Fibroblast of gingiva (primary cell): ENCODE measurements at regions not wholly inside any gene's neighbourhood (a gene's known extent, or its start where the extent isn't known, plus 50 kb on each side); places are given as distances from the start of the nearest gene placed in this dataset.
"Not testable (repeated sequence)": the region's sequence is repeated elsewhere in the genome, so short reads cannot be mapped to it uniquely, and the experiment has no call there.

Experiments
- DNase-seq: peaks from one replicate; pipeline ENCODE4 v3.0.0-alpha.2; 2011; ENCODE audit warnings: low read depth

DNA sequence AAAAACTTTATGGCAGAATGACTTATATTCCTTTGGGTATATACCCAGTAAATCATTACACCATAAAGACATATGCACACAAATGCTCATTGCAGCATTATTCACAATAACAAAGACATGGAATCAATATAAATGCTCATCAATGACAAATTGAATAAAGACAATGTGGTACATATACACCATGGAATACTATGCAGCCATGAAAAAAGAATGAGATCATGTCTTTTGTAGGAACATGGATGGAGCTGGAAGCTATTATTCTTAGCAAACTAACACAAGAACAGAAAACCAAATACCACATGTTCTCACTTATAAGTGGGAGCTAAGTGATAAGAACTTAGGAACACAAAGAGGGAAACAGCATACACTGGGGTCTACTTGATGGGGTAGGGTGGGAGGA lies 321.7 kb downstream of the ZNF674 start:
- not testable (repeated sequence) for DNase-seq

DNA sequence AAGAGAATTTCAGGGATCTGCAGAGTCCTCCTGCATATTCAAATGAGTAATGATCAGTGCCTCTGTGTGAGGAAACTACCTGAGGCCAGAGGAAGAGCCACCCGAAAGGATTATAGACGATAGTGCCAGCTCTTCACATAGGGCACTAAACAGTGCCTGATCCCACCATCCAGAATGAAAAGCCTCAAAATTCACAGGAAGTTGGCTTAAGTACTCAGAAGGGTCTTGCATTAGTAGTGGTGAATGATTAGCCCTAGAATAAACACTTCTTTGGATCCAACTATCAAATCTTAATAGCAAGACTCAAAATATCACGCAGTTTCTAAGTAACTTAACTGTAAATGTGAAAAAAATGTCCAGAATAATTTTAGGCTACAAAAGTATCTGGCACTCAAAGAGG lies 324.4 kb downstream of the ZNF674 start:
- DNase-seq = no peak

DNA sequence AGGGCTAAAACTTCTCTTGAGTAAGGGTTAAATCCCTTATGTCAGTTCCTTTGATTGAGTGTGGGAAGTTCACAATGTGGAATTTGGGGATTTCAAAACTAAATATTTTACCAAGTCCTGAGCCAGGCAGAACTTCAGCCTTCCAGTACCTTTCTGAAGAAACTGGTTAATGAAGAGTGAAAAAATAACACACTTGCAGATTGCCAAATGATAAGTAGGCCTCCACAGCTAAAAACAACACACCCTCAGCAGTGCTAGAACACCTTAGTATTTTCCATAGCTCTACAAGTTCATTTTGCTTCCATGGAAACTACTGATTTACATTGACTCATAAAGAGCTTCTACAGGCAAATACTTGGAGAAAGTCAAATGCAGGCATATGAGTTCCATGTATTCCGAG lies 326.8 kb downstream of the ZNF674 start:
- DNase-seq = no peak

DNA sequence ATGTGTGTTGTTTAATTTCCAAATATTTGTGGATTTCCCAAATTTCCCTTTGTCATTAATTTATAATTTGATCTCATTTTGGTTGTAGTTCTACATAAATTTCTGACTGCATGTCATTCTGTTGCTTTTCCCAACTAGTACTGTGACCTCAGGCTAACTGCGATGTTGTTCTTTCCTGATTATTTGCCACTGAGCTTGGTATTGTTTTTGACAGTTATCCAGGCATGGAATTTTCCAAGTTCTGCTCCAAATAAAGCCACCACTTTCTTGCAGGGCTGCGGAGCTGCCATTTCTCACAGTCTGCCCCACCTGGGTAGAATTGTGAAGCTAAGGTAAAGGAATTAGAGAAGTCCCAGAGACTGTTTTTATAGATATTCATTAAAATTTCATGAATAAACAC lies 328.8 kb downstream of the ZNF674 start:
- DNase-seq = no peak

DNA sequence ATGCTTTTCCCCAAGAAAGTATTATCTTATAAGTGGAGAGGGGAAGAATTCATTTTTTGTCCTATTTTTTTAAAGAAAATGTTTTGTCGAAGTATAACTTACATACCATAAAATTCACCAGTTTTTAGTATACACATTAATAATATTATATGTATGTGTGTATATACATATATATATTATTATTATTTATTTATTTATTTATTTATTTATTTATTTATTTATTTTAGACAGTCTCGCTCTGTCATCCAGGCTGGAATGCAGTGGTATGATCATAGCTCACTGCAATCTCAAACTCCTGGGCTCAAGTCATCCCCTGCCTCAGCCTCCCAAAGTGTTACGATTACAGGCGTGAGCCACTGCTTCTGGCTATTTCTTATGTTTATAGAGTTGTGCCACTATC lies 334.1 kb downstream of the ZNF674 start:
- no peak for DNase-seq

DNA sequence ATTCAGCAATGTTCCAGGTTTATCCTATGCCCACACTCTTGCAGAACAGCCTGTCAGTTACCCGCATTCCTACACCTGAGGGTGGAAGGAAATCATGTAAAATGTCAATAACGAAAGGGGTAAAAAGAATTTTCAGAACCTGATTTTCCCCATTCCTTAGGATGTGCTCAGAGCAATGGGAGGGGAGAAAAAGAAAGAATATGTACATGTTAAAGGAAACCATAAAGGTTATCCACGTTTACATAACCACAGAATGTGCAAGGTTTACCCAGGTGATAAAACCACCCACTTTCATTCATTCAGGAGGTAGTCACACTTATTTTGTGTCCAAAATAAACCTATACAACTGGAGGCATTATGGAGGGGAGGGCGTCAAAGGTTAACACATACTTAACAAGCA lies 335.5 kb downstream of the ZNF674 start:
- DNase-seq = no peak

DNA sequence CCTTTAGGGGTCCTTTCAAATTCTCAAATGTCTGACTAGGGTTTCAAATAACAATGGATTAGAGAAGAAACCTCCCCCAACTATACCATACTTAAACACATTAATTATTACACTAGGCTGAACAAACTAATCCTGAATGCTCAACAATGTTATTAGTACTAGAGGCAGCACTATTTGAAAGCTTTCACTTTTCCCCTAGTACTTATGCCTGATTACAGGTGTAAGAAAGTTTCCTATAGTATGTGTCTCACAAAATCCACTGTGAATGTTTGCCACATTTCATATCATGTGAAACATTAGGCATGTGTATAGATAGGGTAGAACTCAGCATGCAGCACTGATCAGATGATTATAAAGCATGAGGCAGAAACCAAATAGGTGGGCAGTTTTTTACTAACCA lies 336.2 kb downstream of the ZNF674 start:
- DNase-seq = no peak

DNA sequence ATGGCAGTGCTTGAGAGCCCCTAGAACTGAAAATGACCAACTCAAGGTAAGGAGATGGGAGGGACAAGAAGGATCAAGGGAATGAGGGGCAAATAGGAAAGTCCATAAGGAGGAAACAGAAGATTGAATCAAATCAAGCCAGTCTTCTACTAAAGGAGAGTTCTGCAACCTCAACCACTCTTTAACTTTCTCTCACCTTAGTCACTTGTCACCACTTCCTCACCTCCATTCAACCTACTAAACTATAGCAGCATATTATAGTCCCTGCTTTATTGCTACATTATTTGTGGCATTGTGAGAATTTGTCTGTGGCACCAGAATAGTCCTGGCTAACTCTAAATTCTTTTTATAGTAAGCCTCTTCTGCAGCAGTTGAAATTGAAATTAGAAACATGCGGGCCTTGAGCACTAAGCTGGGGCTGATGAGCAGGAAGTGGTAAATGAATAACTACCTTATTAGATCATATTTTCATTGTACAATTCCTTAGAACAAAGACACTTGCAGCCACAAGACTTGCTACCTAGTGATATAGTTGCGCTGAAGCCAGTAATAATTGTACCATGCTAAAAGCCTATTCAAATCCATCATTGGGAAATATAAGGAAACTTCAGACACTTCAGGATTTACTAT lies 336.9 kb downstream of the ZNF674 start:
- peak; percentile 59 for DNase-seq

DNA sequence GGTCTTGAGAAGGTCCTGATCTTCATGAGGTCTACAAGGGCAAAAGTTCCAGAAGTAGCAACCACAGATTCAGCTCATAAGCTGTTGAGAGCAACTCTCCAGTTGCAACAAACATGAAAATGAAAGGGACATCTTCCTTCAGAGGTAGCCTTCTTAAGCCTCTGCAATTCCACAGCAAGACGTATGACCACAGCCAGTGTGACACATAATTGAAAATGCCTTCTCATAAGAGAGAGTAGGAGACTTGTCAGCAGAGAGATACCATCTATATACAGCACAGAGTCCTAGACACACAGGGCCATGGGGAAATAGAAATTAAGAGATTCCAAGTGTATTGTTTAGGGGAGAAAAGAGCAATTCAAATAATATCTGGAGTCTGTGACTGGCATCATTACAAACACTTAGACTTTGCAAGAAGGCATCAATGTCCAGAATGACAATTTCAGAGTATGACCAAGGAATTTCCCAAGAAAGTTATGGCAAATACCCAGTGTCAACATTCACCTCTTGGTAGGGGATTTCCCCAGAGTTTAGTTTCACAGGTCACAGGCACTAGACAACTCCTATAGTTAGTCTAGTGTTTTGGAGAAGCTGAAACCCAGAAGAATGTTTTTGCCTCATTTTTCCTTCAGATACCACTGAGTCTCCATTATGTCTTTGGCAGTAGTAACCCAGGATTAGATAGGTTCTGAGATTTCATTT lies 340.3 kb downstream of the ZNF674 start:
- DNase-seq = no peak

DNA sequence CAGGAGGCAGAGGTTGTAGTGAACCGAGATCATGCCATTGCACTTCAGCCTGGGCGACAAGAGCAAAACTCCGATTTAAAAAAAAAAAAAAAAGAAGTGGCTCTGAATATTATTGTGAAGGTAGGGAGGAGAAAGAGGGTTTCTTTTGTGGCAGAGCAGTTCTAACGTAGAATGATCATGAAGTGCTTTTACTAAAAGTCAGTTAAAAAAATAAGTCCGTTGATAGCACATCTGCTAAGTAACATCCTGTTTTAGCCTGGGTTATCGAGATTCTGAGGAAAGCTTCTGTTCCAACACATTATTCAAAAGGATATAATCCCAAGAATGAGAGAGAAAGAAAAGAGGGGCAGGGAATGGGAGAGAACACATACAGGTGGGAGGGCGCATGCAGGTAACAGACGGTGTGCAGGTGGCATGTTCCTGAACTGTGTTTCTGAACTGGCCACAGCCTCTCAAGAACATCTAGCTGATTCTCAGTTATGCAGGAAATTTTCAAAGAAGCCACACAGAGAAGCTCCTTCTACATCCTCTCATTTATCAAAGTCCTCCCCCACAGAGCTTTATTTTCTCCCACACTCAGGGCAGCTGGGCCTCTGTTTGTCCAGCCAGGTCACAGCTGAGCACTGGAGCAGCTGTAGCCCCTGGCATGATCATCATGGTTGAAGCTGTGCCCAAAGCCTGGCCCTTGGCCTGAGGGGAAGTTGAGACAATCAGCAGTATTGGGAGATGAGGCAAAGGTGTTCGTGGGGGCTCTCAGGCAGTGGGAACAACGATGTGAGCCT lies 342.3 kb downstream of the ZNF674 start:
- DNase-seq = no peak

DNA sequence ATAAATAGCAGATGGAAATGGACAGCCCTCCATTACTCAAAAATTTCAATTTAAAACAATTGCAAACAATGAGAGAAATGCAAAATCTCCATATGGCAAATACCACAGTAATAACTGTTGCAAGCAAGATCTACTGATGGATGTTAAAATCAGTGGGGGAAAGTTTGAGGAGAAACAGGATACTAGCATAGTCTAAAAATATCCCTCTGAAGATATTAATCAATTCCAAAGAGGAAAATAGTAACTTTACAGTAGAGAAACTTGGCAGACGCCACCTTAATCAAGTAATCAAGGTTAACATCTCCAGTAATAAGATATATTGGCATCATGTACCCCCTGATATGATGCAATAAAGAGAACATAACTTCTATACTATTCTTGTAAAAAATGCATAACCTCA lies 344.8 kb downstream of the ZNF674 start:
- peak; percentile 25 for DNase-seq

DNA sequence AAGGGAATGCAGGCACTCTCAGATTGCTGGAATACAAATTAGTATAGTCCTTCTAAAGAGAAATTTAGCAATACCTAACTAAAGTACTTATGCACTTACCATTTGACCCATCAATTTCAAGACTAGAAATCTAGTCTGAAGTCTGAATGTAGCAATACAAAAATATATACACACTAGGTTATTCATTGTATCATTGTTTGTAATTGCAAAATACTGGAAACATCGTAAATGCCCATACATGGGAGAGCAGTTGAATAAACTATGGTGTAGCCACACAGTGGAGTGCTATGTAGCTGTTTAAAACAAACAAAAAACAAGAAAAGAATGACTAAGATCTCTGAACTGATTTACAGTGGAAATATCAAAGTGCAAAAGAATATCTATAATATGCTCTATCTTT lies 346.4 kb downstream of the ZNF674 start:
- peak; percentile 60 for DNase-seq

DNA sequence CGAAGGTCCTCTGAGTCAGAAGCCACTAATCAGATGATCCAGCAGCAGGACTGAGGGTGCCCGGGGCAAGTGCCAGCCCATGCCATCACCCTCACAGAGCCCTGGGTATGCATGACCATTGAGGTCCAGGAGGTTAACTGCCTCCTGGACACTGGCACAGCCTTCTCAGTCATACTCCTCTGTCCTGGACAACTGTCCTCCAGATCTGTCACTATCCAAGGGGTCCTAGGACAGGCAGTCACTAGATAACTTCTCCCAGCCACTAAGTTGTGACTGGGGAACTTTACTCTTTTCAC lies 358.5 kb downstream of the ZNF674 start:
- not testable (repeated sequence) for DNase-seq

DNA sequence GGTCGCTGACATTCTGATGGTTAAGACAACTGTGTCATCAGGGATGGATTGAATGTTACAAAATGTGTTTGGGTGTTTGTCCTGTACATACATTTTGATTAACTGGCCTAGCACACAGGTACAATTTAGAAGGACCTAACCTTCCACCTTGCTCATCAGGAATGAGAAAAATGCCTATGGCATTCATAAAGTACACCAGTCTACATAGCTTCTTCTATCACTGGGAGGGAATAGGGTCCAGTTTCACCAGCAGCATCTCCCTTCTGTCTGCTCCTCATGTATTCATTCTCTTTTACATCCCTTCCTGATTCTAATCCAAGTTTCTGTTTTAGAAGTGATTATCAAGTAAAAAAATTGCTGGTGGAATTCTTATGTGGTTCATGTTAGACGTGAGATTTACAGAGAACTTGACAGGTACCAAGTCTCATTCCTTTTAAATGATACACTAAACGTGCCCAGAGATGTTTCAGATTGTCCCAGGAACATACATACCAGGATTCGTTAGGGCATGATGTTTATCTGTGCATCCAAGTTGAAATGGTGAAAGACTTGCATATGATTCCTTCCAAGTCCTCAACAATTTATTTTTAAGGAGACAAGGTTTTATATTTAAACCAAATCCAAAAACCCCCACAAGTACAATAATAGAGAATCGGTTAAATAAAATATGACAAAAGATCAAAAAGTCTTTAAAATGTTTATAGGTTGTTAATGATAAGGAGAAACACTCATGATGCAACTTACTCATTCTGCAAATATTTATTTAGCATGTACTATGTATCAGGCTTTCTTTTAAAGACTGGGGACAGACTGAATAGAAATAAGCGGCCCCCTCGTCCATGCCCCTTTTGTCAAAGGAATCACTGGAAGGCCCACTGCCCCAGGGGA lies 359.1 kb downstream of the ZNF674 start:
- no peak for DNase-seq

DNA sequence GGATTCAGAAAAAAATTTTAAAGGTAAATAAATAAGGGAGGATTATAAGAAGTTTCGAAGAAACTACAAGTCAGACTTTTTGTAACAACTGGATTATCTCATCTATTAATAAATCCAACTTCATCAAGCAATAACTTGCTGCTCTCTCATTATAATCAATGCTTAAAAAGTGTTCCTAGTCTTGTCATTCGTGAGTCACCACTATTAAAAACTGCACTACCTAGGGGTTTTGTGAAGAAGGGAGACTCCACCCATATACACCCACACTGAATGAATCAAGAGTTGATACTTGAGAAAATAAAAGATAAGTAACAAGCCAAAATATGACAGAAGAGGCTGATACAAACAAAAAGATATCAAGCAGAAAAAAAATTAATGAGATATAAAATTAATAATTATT lies 360.5 kb downstream of the ZNF674 start:
- DNase-seq = no peak

DNA sequence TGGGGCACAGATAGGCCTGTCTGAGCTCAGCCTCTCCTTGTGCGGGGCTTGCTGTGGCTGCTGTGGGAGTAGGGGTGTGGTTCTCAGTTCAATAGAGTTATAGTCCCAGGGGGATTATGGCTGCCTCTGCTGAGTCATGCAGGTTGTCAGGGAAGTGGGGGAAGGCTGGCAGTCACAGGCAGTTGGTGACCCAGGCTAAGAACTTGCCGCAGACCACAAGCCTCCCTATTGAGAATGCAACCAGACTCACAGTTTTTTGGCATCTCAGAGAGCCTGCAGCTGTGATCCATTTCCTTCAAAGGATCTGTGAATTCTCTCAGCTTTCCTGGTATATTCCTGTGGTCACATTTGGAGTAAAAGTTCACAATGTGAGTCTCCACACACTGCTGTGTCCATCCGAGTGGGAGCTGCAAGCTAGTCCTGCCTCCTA lies 364.9 kb downstream of the ZNF674 start:
- peak; percentile 87 for DNase-seq

DNA sequence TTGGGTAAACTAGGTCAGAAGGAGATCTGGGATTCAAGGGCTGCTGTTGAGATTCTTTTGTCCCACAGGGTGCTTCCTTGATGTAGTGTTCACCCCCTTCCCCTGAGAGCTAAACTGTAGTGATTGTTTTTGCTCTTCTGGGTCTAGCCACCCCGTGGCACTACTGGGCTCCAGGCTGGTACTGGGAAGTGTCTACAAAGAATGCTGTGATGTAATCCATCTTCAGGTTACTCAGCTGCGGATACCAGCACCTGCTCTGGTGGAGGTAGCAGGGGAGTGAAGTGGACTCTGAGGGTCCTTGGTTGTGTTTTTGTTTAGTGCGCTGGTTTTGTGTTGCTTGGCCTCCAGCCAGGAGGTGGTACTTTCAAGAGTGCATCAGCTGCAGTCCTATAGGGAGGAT lies 365.5 kb downstream of the ZNF674 start:
- DNase-seq = no peak

DNA sequence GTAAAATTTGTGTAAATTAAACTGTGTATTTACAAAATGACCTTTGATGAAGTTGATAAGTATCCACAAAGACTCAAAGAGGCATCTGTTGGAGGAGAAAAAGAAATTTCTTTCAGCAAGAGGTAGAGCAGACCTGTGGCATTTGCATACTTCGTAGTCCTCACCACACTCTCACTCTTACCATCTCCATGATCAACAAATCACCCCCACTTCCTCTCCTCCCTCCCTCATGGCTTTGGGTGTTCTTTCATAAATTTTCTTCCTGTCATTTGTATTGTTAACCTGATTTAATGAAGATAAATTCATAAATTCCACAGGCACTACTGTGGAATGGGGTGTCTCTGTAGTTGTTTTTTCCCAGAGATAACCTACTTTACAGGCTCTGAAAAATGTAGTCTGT lies 366.5 kb downstream of the ZNF674 start:
- DNase-seq = no peak

DNA sequence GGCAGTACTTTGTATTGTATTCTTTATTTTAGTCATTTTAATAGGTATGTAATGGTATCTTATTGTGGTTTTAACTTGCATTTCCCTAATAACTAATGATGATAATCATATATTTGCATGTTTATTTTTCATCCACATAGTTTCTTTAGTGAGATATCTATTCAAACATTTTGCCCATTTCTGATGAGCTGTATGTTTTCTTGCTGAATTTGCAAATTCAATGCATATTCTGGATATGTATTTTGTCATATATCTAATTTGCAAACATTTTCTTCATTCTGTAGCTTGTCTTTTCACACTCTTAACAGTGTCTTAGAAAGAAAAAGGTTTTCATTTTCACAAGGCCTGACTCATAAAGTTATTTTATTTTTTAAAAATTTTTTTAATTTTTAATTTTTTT lies 372.1 kb downstream of the ZNF674 start:
- no peak for DNase-seq

DNA sequence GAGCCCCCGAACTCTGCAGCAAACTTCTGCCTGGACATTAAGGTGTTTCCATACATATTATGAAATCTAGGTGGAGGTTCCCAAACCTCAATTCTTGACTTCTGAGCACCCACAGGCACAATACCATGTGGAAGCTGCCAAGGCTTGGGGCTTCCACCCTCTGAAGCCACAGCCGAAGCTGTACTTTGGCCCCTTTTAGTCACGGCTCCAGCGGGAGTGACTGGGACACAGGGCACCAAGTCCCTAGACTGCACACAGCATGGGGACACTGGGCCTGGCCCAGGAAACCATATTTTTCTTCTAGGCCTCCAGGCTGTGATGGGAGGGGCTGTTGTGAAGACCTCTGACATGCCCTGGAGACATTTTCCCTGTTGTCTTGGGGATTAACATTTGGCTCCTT lies 373.8 kb downstream of the ZNF674 start:
- not testable (repeated sequence) for DNase-seq

DNA sequence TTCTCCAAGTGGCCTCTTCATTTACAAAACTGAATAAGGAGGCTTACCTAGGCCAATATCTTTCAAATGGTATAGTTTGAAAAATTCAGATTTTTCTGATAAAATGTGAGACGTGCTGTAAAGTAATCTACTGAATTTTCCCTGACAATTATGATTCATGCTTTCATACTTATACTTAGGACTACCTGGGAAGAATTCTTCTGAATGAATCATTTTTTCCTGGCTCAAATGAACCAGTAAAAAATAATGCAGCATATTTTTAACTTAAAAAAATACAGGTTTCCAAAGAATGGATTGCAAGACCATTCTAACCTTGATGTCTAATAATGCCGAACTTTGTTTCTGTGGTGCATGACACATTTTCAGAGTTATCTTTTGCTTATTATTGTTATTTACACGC lies 375.4 kb downstream of the ZNF674 start:
- no peak for DNase-seq

DNA sequence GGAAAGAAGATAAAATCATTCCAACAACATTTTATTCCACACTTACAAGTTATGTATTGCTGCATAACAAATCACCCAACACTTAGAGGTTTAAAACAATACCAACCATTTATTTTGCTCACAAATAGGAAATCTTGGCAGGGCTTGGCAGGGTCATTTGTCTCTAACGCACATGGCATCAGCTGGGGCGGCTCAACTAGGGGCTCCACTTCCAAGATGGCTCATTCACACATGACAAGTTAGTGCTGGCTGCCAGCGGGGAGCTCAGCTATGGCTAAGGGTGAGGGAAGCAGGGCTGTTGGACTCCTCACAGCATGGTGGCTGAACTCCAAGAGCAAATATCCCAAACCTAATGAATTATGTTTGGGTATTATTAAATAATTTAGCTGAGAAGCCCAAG lies 377.0 kb downstream of the ZNF674 start:
- DNase-seq = no peak

DNA sequence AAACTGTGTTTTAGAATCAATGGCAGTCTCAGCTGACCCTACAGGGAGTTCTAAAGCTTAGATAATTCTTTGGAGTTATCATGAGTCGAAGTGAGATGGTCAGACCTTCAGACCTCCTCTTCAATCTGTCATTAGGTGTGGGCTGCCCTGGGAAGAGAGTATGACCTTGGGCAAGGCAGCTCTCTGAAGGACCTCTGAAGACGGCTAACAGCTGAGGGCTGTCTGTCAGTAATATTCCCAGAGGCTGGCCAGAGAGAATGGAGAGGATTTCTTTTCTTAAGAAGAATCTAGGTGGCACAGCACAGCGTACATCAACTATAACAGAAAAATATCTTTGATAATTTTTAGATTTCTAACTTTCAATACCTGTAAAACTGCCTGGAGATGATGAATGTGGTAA lies 379.4 kb downstream of the ZNF674 start:
- DNase-seq = no peak
